ENCODE measurements at regions not wholly inside any gene's neighbourhood (a gene's known extent, or its start where the extent isn't known, plus 50 kb on each side); places are given as distances from the start of the nearest gene placed in this dataset.

- no peak for DNase-seq (ENCODE audit: low spot score)
These were observed 393.2 kb downstream of the C3orf38 start for GRCh38 chr3:88542916-88543315.

GRCh38 chr3:88572450-88572849 is 422.7 kb downstream of the C3orf38 start:
- no peak for DNase-seq (ENCODE audit: low spot score)
- no peak for FAIRE-seq

More at GRCh38 chr3:88542916-88543315, 393.2 kb downstream of the C3orf38 start:
- no peak for FAIRE-seq

- DNase-seq (ENCODE audit: low spot score) (no peak), FAIRE-seq (no peak)
These were observed 423.7 kb downstream of the C3orf38 start for GRCh38 chr3:88573472-88573871.

- no peak for FAIRE-seq
- no peak for DNase-seq (ENCODE audit: low spot score)
These were observed 424.4 kb downstream of the C3orf38 start for GRCh38 chr3:88574146-88574545.

- no peak for FAIRE-seq
These were observed 434.7 kb downstream of the C3orf38 start for GRCh38 chr3:88584451-88584850.

GRCh38 chr3:88586121-88586640 is 436.4 kb downstream of the C3orf38 start:
- DNase-seq (ENCODE audit: low spot score), result no peak
- no peak for FAIRE-seq

More at GRCh38 chr3:88584451-88584850, 434.7 kb downstream of the C3orf38 start:
- no peak for DNase-seq (ENCODE audit: low spot score)

- DNase-seq (ENCODE audit: low spot score) (no peak), FAIRE-seq (no peak)
These were observed 439.4 kb downstream of the C3orf38 start for GRCh38 chr3:88589138-88589537.

GRCh38 chr3:88595026-88595425 is 445.3 kb downstream of the C3orf38 start:
- DNase-seq (ENCODE audit: low spot score) (no peak), FAIRE-seq (no peak)

- FAIRE-seq, result no peak
- DNase-seq (ENCODE audit: low spot score), result no peak
These were observed 446.7 kb downstream of the C3orf38 start for GRCh38 chr3:88596451-88596850.

GRCh38 chr3:88610820-88611219 is 461.1 kb downstream of the C3orf38 start:
- DNase-seq (ENCODE audit: low spot score) (no peak), FAIRE-seq (no peak)

- DNase-seq (ENCODE audit: low spot score) (no peak), FAIRE-seq (no peak)
These were observed 462.1 kb downstream of the C3orf38 start for GRCh38 chr3:88611826-88612326.

GRCh38 chr3:88616413-88616812 is 466.7 kb downstream of the C3orf38 start:
- FAIRE-seq, result no peak
- DNase-seq (ENCODE audit: low spot score), result no peak

- FAIRE-seq (no peak), DNase-seq (ENCODE audit: low spot score) (no peak)
These were observed 467.5 kb downstream of the C3orf38 start for GRCh38 chr3:88617283-88617682.

GRCh38 chr3:88618021-88618645 is 468.4 kb downstream of the C3orf38 start:
- DNase-seq (ENCODE audit: low spot score) (no peak), FAIRE-seq (no peak)

- FAIRE-seq (no peak), DNase-seq (ENCODE audit: low spot score) (no peak)
These were observed 471.8 kb downstream of the C3orf38 start for GRCh38 chr3:88621586-88621985.

- no peak for DNase-seq (ENCODE audit: low spot score)
- FAIRE-seq, result no peak
These were observed 473.9 kb downstream of the C3orf38 start for GRCh38 chr3:88623709-88624108.

- FAIRE-seq (no peak), DNase-seq (ENCODE audit: low spot score) (no peak)
These were observed 476.8 kb downstream of the C3orf38 start for GRCh38 chr3:88626456-88627120.

- DNase-seq (ENCODE audit: low spot score), result no peak
- FAIRE-seq, result no peak
These were observed 478.5 kb upstream of the EPHA3 start for GRCh38 chr3:88628901-88629300.

GRCh38 chr3:88632226-88632625 is 475.2 kb upstream of the EPHA3 start:
- DNase-seq (ENCODE audit: low spot score), result no peak
- no peak for FAIRE-seq

GRCh38 chr3:88640581-88640980 is 466.8 kb upstream of the EPHA3 start:
- FAIRE-seq (no peak), DNase-seq (ENCODE audit: low spot score) (no peak)

GRCh38 chr3:88641033-88641604 is 466.3 kb upstream of the EPHA3 start:
- FAIRE-seq (no peak), DNase-seq (ENCODE audit: low spot score) (no peak)

- FAIRE-seq (no peak), DNase-seq (ENCODE audit: low spot score) (no peak)
These were observed 450.0 kb upstream of the EPHA3 start for GRCh38 chr3:88657459-88657858.

Data from RCC 7860 (cell line).